Hippocampal formation (tissue), 2 donors: ENCODE measurements at regions not wholly inside any gene's neighbourhood (a gene's known extent, or its start where the extent isn't known, plus 50 kb on each side); places are given as distances from the start of the nearest gene placed in this dataset.
"Not testable (repeated sequence)": the region's sequence is repeated elsewhere in the genome, so short reads cannot be mapped to it uniquely, and the experiment has no call there.

Experiments
- DNase-seq, 2 donors: peaks; one replicate each; lab custom pipeline; 2025; lab: John Stamatoyannopoulos, UW

GRCh38 chr4:42205541-42205940 is 53.1 kb upstream of the BEND4 start:
- no peak for DNase-seq

DNA sequence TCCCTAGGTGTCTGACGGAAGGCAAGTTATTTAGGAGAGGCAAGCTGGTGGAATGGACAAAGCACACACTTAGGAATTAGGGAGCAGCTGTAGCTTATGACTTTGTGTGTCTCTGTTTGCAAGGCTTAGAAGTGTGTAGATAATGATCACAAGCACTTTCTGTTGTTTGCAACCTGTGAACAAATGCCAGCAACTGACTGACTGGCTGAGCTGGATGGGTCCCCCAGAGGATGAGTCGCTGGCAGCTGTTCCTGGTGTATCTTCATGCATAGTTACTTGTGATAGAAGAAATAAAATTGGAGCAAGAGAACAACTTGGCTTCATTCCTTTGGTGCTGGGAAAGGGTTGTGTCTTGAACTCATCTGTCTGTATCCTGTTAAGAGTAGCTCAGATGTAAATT is 64.2 kb upstream of the BEND4 start:
- no peak for DNase-seq

- DNase-seq, result no peak
Observed at GRCh38 chr4:42225286-42225685, 72.8 kb upstream of the BEND4 start.

- no peak for DNase-seq
Observed at GRCh38 chr4:42234817-42235216, 82.4 kb upstream of the BEND4 start.

GRCh38 chr4:42235304-42236021 is 83.0 kb upstream of the BEND4 start:
- no peak for DNase-seq

DNA sequence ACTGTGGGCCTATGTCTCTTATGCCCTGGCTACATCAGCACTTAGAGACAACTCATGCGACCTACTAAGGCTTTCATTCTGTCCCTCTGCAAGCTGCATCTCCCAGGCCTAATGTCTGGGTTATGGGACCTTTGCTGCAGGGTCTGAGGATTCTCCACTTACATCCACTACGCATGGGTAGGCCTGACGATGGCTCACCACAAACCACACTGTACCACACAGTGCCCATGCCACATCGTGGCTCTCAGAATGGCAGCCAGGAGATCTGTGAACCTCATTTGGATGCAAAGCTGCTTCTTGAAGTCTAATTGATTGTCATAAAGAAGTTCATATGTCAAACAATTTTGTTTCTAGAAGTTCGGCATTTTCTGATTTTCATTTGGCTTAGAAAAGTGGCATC is 84.6 kb upstream of the BEND4 start:
- DNase-seq, result no peak

- no peak for DNase-seq
Observed at GRCh38 chr4:42237451-42237850, 85.0 kb upstream of the BEND4 start.

DNA sequence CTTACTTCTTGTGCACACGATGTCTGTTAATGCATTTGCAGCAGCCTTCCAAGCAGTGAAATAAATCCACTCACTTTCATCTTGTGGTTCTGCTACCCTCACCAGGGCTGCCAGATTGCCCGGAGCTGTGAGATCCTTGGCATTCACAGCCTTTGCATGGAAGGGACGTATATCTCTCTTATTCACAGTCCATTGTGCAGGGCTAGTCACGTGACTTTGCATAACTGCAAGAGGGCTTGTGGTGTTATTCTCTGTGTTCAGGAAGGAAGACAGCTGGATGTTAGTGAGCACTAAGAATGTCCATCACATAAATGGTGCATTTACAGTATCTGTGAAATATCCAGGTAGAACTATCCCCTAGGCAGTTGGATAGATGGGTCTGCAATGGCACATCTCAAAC is 96.5 kb upstream of the BEND4 start:
- no peak for DNase-seq

GRCh38 chr4:42252315-42252714 is 99.9 kb upstream of the BEND4 start:
- no peak for DNase-seq

GRCh38 chr4:42257645-42258044 is 105.2 kb upstream of the BEND4 start:
- not testable (repeated sequence) for DNase-seq

- DNase-seq, result no peak
Observed at GRCh38 chr4:42262701-42263490, 110.4 kb upstream of the BEND4 start.

- DNase-seq, result no peak
Observed at GRCh38 chr4:42265782-42266602, 113.5 kb upstream of the BEND4 start.

DNA sequence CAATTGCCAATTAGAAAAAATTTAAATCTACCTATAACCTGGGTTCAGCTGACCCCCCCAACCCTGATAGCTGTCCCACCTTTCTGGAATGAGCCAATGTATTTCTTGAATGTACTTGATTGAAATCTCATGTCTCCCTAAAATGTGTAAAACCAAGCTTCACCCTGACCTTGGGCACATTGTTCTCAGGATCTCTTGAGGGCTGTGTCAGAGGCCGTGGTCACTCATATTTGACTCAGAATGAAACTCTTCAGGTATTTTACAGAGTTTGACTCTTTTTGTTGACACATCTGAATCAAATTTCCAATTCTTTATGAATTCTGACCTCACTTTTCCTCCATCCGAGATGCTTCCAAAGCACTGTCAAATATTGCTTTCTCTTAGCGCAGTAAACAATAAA is 115.3 kb upstream of the BEND4 start:
- no peak for DNase-seq

DNA sequence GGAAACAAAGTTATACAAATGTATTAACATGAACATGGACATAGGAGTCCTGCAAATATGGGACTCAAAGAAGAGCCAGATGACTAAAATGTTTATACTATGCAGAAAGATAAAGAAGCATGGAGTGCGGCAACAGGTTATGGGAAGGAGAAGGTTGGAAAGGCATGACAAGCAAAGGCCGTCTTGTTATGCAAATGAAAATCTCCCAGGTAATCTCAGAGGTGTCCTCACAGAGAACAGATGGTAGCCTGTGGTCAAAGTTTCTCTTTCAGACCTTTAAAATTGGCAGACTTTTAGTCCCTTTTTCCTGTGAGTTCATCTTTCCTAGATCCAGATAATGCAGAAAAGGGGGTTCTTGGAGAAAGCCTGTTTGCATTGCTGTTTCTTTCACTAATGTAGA is 116.4 kb upstream of the BEND4 start:
- no peak for DNase-seq

DNA sequence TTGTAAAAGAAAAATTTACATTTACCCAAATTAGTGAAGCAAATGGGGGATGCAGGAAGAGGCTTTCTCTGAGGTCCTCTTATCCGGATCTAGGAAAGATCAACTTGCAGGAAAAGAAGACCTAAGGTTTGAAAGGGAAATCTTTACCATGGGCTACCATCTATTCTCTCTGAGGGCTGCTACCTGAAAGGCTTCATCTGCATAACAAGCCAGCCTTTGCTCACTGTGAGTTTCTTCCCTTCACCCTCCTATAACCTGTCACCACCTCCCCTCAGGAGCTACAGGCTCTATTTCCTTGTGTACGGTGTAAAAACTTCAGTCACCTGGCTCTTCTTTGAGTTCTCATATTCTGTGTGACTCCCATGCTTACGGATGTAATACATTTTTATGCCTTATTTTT is 118.6 kb upstream of the BEND4 start:
- no peak for DNase-seq

DNA sequence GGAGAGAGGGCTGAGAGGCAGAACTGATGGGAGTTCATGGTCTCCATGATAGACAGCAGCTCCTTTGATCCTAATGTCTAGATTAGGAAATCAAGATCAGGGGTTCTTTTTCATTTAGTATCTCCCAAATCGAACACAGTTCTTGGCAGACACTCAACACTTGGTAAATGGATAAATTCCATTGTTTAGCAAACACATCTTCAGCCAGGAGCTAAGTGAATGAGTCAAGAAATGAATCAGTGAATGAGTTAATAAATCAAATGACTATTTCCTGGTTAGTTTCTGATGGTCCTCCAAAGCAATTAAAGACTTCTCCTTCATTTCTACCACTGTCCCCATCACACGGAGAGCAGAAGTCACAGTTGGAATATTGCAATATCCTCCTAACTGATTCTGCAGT is 120.0 kb upstream of the SHISA3 start:
- no peak for DNase-seq

GRCh38 chr4:42278709-42279324 is 118.5 kb upstream of the SHISA3 start:
- DNase-seq, result no peak

DNA sequence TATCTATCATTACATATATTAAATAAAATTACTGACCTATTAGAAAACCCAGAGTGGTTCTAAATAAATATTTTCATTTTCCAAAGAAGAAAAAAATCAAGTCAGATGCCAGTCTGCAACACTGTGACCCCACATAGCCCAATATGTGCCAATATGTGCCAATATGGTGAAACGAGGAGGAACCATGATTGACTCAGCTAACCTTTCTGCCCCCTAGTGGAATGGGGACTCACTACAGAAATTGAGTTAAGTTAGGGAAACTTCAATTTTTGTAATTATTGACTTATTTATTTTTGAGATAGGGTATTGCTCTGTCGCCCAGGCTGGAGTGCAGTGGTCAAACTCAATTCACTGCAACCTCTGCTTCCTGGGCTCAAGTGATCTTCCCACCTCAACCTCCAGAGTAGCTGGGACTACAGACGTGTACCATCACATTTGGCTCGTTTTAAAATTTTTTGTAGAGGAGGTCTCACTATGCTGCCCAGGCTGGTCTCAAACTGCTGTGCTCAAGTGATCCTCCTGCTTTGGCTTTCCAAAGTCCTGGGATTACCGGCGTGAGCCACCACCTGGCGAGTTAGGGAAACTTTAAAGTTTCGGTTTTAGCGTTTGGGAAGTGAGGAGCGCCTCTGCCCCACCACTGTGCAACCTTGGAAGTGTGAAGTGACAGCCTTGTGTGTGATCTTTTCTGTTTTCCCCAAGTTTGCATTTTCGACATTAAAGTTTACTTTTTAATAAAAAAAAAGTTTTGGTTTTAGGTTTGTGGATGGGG is 116.8 kb upstream of the SHISA3 start:
- no peak for DNase-seq

DNA sequence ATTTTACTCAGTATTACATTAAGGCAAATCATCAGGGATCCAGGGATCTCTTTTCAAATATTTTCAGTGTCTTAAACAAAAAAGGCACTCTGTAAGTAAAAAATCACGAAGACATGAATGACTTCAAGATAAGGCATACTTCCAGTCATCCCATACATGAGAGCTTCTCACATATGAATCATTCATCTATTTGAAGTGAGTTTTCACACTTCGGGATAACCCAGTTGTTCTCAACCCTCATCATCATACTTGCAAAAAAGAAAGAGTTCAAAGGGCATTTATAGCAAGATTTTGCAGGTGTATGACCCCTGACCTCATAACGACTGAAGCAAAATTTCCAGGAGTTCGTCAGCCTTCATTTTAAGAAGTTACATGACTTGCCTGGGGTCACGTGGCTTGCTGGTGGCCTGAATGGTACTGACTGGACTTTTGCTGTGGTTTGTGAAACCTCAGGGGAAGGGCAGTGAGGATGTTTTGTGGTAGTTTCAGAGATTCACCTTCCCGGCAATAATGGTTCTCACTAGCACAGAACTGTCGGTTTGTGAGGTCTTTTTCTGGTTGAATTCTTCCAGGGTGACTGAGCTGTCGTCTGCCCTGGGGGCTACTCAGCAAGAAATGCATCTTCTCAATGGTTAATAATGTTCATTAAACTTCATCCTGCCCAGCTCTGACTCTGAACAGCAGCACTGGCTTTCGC is 115.8 kb upstream of the SHISA3 start:
- no peak for DNase-seq

GRCh38 chr4:42282081-42282901 is 115.0 kb upstream of the SHISA3 start:
- DNase-seq, result peak; percentile 37 to 88
